ENCODE measurements at regions not wholly inside any gene's neighbourhood (a gene's known extent, or its start where the extent isn't known, plus 50 kb on each side); places are given as distances from the start of the nearest gene placed in this dataset.

DNA sequence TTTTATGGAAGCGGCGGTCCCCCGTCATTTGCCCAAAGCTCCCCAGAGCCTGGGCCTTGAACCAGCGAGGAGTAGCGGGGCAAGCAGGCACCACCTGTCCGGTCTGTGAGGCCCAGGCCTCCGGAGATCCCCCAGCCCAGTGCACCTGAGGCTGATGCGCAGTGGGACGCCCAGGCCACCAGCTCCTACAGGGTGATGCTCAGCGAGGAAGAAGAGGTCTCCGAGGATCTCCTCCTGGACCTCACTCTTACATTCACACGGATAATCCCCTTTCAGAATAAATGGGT, 220.2 kb downstream of the NDUFA10 start:
- FAIRE-seq (no peak), DNase-seq (peak in 1 of 6 donors; percentile 35), ATAC-seq (no peak)
- no peaks in the 10 kb centered on the region for H3K27me3 ChIP-seq
- TF ChIP-seq, protein P1, sequence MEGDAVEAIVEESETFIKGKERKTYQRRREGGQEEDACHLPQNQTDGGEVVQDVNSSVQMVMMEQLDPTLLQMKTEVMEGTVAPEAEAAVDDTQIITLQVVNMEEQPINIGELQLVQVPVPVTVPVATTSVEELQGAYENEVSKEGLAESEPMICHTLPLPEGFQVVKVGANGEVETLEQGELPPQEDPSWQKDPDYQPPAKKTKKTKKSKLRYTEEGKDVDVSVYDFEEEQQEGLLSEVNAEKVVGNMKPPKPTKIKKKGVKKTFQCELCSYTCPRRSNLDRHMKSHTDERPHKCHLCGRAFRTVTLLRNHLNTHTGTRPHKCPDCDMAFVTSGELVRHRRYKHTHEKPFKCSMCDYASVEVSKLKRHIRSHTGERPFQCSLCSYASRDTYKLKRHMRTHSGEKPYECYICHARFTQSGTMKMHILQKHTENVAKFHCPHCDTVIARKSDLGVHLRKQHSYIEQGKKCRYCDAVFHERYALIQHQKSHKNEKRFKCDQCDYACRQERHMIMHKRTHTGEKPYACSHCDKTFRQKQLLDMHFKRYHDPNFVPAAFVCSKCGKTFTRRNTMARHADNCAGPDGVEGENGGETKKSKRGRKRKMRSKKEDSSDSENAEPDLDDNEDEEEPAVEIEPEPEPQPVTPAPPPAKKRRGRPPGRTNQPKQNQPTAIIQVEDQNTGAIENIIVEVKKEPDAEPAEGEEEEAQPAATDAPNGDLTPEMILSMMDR (IDR thresholded peaks at IDR 0.05): no peak
- 76 to 78% methylated on average over 12 of the region's 12 CpGs for WGBS, 2 donors
- no peaks in the 10 kb centered on the region for H3K9me3 ChIP-seq
- H3K4me1 ChIP-seq: no peaks in the 10 kb centered on the region
- H3K4me3 ChIP-seq: no peak overlapping the region
- no peak overlapping the region for H3K27ac ChIP-seq
- intact Hi-C loops (cut with DNase I): no loop called here
- no peaks in the 10 kb centered on the region for H3K36me3 ChIP-seq

DNA sequence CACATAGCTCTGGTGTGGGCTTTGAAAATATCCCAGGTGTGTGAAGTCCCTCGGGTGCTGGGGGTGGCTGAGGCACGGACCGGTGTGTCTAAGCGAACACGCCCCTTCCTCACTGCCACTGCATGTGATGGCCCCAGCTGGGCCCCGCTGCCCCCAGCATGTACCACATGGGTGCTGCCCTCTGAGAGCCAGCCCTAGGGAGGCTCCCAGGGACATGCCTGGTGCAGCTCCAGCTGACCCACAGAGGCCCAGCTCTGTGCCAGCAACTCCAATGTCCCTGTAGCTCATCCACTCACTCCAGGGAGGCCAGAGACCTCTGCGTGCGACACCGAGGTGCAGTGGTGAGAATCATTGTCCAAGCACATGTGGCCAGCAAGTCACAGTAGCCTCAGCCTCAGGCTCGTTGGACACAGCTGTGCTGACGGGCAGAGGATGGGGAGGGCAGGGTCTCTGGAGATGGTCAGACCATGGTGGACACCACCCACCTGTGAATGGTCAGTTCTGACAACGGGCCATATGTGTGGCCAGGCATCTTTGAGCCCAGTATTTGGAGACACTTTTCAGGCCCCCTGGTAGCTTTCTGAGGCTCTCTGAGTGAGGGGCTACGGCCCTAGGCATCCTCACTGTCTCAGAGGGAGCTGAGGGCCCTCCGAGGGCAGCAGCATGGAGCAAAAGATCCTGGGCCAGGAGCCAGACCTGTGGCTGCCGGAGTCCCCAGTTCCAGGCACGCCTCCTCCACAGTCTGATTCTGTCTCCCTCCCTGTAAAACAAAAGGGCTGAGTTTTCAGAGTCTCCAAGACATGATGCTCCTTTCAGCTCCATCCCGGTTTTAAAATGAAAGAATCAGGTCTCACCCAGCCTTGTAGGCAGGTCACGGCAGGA, 220.7 kb downstream of the NDUFA10 start:
- Histone ChIP-seq H3K27me3 (no peaks in the 10 kb centered on the region), H3K4me1 (no peaks in the 10 kb centered on the region), H3K9me3 (no peaks in the 10 kb centered on the region), H3K36me3 (no peaks in the 10 kb centered on the region), H3K27ac (no peak overlapping the region), H3K4me3 (no peak overlapping the region)
- FAIRE-seq (no peak), DNase-seq (peak in 1 of 6 donors; percentile 40), ATAC-seq (no peak)
- TF ChIP-seq, protein P1 (IDR thresholded peaks at IDR 0.05): no peak
- 52 to 62% methylated on average over 18 of the region's 18 CpGs for WGBS, 2 donors
- intact Hi-C loops (cut with DNase I): no loop called here

DNA sequence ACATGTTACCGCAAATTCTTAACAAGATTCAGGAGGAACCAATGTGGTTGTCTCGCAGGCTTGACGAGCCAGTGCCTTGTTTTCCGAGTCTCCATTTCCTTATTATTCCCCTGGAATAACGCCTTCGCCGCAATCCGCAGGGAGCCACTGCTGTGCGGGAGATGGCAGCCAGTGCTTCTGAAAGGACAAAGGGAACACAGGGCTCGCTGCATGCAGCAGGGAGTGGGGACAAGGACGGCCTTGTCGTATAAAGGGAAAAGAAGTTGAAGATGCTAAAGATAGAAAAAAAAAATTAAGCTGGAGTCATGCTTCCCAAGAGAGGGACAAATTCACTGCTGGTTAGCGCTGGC, 221.4 kb downstream of the NDUFA10 start:
- ATAC-seq (no peak), DNase-seq (no peak), FAIRE-seq (no peak)
- TF ChIP-seq, protein P1 (IDR thresholded peaks at IDR 0.05): no peak
- H3K4me3 ChIP-seq: no peak overlapping the region
- H3K4me1 ChIP-seq: no peaks in the 10 kb centered on the region
- no peaks in the 10 kb centered on the region for H3K27me3 ChIP-seq
- H3K36me3 ChIP-seq: no peaks in the 10 kb centered on the region
- H3K9me3 ChIP-seq: no peaks in the 10 kb centered on the region
- WGBS, 2 donors: 51 to 56% methylated on average over 13 of the region's 13 CpGs
- no peak overlapping the region for H3K27ac ChIP-seq
- intact Hi-C loops (cut with DNase I): no loop called here

DNA sequence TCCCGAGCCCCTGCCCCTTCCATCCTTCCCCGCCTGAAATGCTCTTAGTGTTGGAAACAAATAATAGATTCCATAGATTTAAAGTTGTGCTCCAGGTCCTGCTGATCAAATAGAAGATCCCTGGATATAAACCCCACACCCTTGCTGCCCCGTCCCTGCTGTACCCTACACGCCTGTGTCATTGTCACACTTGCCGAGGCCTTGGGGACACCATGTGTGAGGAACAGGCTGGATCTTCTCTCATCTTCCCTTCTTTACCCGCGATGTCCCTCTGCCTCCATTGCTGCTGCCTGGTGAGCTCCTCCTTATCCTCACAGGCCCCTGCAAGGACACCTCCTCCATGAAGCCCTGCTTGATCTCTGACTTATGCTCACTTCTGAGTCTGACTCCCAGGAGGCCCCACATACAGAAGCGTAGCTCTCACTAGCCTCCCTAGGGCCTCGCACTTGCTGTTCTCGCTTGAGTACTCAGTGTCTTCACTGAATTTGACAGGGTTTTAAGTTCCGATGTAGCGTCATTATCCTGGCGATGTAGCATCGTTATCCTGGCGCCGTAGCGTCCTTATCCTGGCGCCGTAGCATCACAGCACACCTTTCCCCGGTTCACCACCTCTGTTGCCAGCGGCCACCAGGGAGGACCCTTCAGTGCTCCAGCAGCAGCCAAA, 221.9 kb downstream of the NDUFA10 start:
- FAIRE-seq: no peak

More for the DNA sequence above, 221.9 kb downstream of the NDUFA10 start:
- WGBS, 2 donors: 77 to 85% methylated on average over 21 of the region's 21 CpGs
- H3K4me3 ChIP-seq: no peak overlapping the region
- H3K4me1 ChIP-seq: no peaks in the 10 kb centered on the region
- intact Hi-C loops (cut with DNase I): no loop called here
- H3K27ac ChIP-seq: no peak overlapping the region
- TF ChIP-seq, protein P1 (IDR thresholded peaks at IDR 0.05): no peak
- H3K9me3 ChIP-seq: no peaks in the 10 kb centered on the region
- no peaks in the 10 kb centered on the region for H3K27me3 ChIP-seq
- DNase-seq (no peak), ATAC-seq (no peak)
- no peaks in the 10 kb centered on the region for H3K36me3 ChIP-seq

Measured in pancreas (tissue), 10 donors.